Parathyroid adenoma (tissue), 2 donors: ENCODE measurements at regions not wholly inside any gene's neighbourhood (a gene's known extent, or its start where the extent isn't known, plus 50 kb on each side); places are given as distances from the start of the nearest gene placed in this dataset.

Experiments used
- H2AFZ ChIP-seq: fragments of 300-600 bp; sonication (generic); one replicate; pipeline ENCODE4 v1.7.0; 2017; ENCODE audit warnings: antibody characterized with exemption, mild to moderate bottlenecking
- H3K27ac ChIP-seq: fragments of 300-600 bp; sonication (generic); one replicate; pipeline ENCODE4 v1.7.0; 2017
- H3K27me3 ChIP-seq: fragments of 300-600 bp; sonication (generic); one replicate; pipeline ENCODE4 v1.7.0; 2017; ENCODE audit warnings: low read length; ENCODE audit not compliant: control insufficient read depth, insufficient read depth
- H3K36me3 ChIP-seq: fragments of 300-600 bp; sonication (generic); one replicate; pipeline ENCODE4 v1.7.0; 2017; ENCODE audit warnings: low read length; ENCODE audit not compliant: control insufficient read depth, insufficient read depth
- H3K4me1 ChIP-seq: fragments of 300-600 bp; sonication (generic); one replicate; pipeline ENCODE4 v1.7.0; 2017; ENCODE audit warnings: control low read depth
- H3K4me2 ChIP-seq: fragments of 300-600 bp; sonication (generic); one replicate; pipeline ENCODE4 v1.7.0; 2017; ENCODE audit warnings: low read length
- H3K4me3 ChIP-seq: fragments of 300-600 bp; sonication (generic); one replicate; pipeline ENCODE4 v1.7.0; 2017; ENCODE audit warnings: low read depth, low read length
- H3K79me2 ChIP-seq: fragments of 300-600 bp; sonication (generic); one replicate; pipeline ENCODE4 v1.7.0; 2017; ENCODE audit warnings: control low read depth
- H3K9ac ChIP-seq: fragments of 300-600 bp; sonication (generic); one replicate; pipeline ENCODE4 v1.7.0; 2017; ENCODE audit warnings: mild to moderate bottlenecking
- H3K9me3 ChIP-seq: fragments of 300-600 bp; sonication (generic); one replicate; pipeline ENCODE4 v1.7.0; 2017; ENCODE audit warnings: low read length; ENCODE audit not compliant: control insufficient read depth
- TF ChIP-seq, protein P1 (sequence below): fragments of 300-600 bp; sonication (generic); IDR thresholded peaks from one replicate; pipeline ENCODE4 v1.7.0; 2017; ENCODE audit warnings: antibody characterized with exemption, mild to moderate bottlenecking
- donor health status: primary hyperparathyroidism.

DNA sequence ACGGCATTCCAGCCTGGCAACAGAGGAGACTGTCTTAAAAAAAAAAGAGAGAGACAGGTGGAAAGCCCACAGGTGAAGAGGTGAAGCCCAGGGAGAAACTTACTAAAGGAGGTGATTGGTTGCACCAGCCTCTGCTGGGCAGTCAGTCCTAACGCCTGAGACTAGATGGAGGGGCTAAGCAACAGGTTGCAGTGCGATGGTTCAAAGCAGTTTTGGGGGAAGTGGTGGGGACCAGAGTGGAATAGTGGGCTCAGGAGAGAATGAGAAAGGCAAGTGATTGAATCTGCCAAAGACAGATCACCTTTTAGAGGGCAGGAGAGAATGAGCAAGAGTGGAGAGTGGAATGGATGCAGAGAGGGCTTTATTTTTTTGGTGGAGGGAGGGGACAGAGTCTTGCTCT, 100.0 kb upstream of the KCTD7 start:
- H3K9ac ChIP-seq: no peak overlapping the region
- H3K79me2 ChIP-seq: no peaks in the 10 kb centered on the region
- H3K36me3 ChIP-seq: no peaks in the 10 kb centered on the region
- TF ChIP-seq, protein P1, sequence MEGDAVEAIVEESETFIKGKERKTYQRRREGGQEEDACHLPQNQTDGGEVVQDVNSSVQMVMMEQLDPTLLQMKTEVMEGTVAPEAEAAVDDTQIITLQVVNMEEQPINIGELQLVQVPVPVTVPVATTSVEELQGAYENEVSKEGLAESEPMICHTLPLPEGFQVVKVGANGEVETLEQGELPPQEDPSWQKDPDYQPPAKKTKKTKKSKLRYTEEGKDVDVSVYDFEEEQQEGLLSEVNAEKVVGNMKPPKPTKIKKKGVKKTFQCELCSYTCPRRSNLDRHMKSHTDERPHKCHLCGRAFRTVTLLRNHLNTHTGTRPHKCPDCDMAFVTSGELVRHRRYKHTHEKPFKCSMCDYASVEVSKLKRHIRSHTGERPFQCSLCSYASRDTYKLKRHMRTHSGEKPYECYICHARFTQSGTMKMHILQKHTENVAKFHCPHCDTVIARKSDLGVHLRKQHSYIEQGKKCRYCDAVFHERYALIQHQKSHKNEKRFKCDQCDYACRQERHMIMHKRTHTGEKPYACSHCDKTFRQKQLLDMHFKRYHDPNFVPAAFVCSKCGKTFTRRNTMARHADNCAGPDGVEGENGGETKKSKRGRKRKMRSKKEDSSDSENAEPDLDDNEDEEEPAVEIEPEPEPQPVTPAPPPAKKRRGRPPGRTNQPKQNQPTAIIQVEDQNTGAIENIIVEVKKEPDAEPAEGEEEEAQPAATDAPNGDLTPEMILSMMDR: no peak
- no peaks in the 10 kb centered on the region for H3K27me3 ChIP-seq
- H2AFZ ChIP-seq: no peak overlapping the region
- no peak overlapping the region for H3K4me2 ChIP-seq
- H3K27ac ChIP-seq: no peak overlapping the region
- no peak overlapping the region for H3K4me3 ChIP-seq
- H3K4me1 ChIP-seq: no peaks in the 10 kb centered on the region
- H3K9me3 ChIP-seq: no peaks in the 10 kb centered on the region

DNA sequence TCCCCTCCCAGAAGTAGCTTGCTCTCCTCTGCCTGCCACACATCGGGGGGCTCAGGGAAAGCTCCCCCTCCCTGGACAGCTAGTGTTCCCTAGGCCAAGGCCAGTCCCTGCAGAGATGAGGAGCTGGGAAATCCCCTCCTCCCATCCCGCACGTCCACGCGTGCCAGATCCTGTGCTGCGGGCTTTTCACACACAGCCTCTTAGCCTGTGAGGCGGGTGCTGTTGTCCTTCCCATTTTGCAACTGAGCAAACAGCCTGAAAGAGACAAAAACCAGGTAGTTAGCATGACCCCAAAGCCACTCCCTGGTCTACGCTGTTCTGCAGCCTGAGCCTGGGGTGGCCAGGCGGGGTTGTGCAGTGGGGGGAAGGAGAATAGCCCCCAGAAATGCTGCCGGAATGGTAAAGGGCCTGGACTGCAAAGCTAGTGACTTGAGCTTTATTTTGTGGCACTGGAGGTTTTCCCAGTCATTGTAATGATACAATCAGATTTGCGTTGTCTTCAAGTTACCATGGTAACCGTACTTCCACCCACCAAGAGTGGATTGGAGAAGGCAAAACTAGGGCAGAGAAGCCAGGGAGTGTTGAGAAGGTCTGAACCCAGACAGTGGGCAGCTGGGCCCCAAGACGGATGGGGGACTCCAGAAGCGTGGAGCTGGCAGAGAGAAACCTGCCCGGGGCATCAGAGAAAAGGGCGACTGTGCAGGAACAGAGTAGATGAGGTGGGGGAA, 98.6 kb upstream of the KCTD7 start:
- Histone ChIP-seq H3K36me3 (no peaks in the 10 kb centered on the region), H3K9ac (no peak overlapping the region), H3K9me3 (no peaks in the 10 kb centered on the region), H3K4me3 (no peak overlapping the region), H2AFZ (no peak overlapping the region), H3K27ac (no peak overlapping the region), H3K4me2 (no peak overlapping the region), H3K4me1 (no peaks in the 10 kb centered on the region), H3K27me3 (no peaks in the 10 kb centered on the region), H3K79me2 (no peaks in the 10 kb centered on the region)
- TF ChIP-seq, protein P1: no peak

- Histone ChIP-seq H3K79me2 (no peaks in the 10 kb centered on the region), H2AFZ (no peak overlapping the region), H3K4me2 (no peak overlapping the region), H3K4me1 (no peaks in the 10 kb centered on the region), H3K9me3 (no peaks in the 10 kb centered on the region), H3K9ac (no peak overlapping the region), H3K36me3 (no peaks in the 10 kb centered on the region), H3K4me3 (no peak overlapping the region), H3K27me3 (no peaks in the 10 kb centered on the region), H3K27ac (no peak overlapping the region)
- TF ChIP-seq, protein P1: no peak
Observed at GRCh38 chr7:66535414-66536329, 93.0 kb upstream of the KCTD7 start.

DNA sequence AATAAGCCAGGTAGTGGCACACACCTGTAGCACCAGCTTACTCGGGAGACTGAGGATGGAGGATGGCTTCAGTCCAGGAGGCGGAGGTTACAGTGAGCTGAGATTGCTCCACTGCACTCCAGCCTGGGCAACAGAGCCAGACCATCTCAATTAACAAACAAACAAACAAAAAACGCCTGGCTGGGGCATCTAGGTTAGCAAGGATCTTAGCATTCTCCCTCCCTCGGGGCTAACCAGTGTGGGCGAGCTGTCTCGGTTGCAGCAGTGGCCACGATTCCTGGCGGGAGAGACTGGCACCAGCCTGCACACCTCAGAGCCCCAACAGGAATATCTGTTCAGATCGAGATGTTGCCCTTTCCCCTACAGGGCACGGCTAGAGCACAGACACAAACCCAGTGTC, 91.3 kb upstream of the KCTD7 start:
- Histone ChIP-seq H3K79me2 (no peaks in the 10 kb centered on the region), H3K27ac (no peak overlapping the region), H3K9ac (no peak overlapping the region), H3K4me1 (no peaks in the 10 kb centered on the region), H2AFZ (no peak overlapping the region), H3K27me3 (no peaks in the 10 kb centered on the region), H3K4me2 (no peak overlapping the region), H3K36me3 (no peaks in the 10 kb centered on the region), H3K4me3 (no peak overlapping the region), H3K9me3 (no peaks in the 10 kb centered on the region)
- TF ChIP-seq, protein P1: no peak
